ENCODE measurements at regions not wholly inside any gene's neighbourhood (a gene's known extent, or its start where the extent isn't known, plus 50 kb on each side); places are given as distances from the start of the nearest gene placed in this dataset.

DNA sequence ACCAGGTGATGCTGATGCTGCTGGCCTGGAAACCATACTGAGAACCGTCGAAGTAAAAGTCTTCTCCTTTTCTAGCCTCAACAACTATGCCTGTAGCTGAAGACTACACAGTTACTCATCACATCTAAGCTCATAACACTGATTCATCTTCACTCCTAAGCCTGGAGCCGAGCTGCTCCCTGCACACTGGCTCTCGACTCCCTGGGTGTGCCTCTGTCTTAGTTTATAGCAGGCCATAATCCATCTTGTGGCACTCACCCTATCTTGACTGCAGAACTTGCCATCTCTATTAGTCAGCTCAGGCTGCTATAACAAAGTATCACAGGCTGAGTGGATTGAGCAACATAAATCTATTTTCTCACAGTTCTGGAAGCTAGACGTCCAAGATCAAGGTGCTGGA lies 191.0 kb downstream of the UNC5CL start:
- DNase-seq: no peak
- no peaks in the 10 kb centered on the region for H3K36me3 ChIP-seq (replicated peaks)
- in situ Hi-C loops (cut with HindIII; ENCODE audit: low pct_ligation_motif_present, low sequenced_read_pairs): no loop called here
- TF ChIP-seq, protein P1, sequence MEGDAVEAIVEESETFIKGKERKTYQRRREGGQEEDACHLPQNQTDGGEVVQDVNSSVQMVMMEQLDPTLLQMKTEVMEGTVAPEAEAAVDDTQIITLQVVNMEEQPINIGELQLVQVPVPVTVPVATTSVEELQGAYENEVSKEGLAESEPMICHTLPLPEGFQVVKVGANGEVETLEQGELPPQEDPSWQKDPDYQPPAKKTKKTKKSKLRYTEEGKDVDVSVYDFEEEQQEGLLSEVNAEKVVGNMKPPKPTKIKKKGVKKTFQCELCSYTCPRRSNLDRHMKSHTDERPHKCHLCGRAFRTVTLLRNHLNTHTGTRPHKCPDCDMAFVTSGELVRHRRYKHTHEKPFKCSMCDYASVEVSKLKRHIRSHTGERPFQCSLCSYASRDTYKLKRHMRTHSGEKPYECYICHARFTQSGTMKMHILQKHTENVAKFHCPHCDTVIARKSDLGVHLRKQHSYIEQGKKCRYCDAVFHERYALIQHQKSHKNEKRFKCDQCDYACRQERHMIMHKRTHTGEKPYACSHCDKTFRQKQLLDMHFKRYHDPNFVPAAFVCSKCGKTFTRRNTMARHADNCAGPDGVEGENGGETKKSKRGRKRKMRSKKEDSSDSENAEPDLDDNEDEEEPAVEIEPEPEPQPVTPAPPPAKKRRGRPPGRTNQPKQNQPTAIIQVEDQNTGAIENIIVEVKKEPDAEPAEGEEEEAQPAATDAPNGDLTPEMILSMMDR (IDR thresholded peaks at IDR 0.05; ENCODE audit: low read depth, low read length, missing control alignments): no peak
- no peak overlapping the region for H3K4me3 ChIP-seq (ENCODE audit: low read depth, low read length)
- no peaks in the 10 kb centered on the region for H3K27me3 ChIP-seq (replicated peaks)
- H3K27ac ChIP-seq: no peak overlapping the region

DNA sequence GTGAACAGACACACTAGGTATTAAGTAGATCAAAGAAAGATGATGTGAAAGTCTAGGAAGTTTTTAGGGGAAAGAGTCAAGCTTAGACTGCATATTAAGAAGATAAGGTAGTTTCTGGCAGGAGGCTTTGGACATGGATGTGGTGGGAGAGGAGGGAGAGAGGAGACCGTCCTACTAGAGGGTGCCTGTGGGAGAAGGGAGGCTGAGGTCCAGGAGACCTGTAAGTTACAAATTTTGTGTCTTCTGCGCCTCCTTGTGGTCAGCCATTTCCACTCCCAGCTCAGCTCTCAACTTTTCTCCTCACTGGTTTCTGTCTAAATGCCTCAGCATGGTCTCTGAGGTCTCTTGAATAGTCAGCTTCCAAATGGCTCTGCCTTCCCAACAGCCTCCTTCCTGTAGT lies 193.5 kb downstream of the UNC5CL start:
- H3K27ac ChIP-seq: no peak overlapping the region
- no peak overlapping the region for H3K4me3 ChIP-seq (ENCODE audit: low read depth, low read length)
- DNase-seq: peak; percentile 53
- no peaks in the 10 kb centered on the region for H3K27me3 ChIP-seq (replicated peaks)
- in situ Hi-C loops (cut with HindIII; ENCODE audit: low pct_ligation_motif_present, low sequenced_read_pairs): no loop called here
- no peaks in the 10 kb centered on the region for H3K36me3 ChIP-seq (replicated peaks)
- TF ChIP-seq, protein P1 (IDR thresholded peaks at IDR 0.05; ENCODE audit: low read depth, low read length, missing control alignments): peak; percentile 79

DNA sequence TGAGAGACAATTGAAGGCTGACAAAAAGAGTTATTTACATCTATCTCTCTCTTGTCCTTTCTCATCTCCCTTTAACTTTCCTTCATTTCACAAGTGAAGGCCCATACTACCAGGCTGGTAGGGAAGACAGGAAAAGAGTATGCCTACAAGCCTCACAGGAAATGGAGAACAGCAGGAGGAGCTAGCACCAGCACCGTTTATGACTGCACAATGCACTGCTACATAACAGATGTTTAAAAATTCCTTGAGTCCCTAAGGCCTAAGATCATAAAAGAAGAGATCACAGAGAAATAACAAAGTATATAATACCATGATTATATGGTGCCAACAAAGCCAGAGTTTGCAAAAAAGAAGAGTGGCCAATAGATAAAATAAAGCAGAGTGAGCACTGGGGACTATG lies 194.8 kb downstream of the UNC5CL start:
- Histone ChIP-seq H3K27ac (no peak overlapping the region), H3K27me3 (replicated peaks) (no peaks in the 10 kb centered on the region), H3K36me3 (replicated peaks) (no peaks in the 10 kb centered on the region), H3K4me3 (ENCODE audit: low read depth, low read length) (no peak overlapping the region)
- in situ Hi-C loops (cut with HindIII; ENCODE audit: low pct_ligation_motif_present, low sequenced_read_pairs): no loop called here
- DNase-seq: no peak
- TF ChIP-seq, protein P1 (IDR thresholded peaks at IDR 0.05; ENCODE audit: low read depth, low read length, missing control alignments): no peak

GRCh38 chr6:40841721-40842120 lies 197.3 kb downstream of the UNC5CL start:
- Histone ChIP-seq H3K27me3 (replicated peaks) (no peaks in the 10 kb centered on the region), H3K36me3 (replicated peaks) (no peaks in the 10 kb centered on the region), H3K27ac (no peak overlapping the region), H3K4me3 (ENCODE audit: low read depth, low read length) (no peak overlapping the region)
- in situ Hi-C loops (cut with HindIII; ENCODE audit: low pct_ligation_motif_present, low sequenced_read_pairs): no loop called here
- no peak for DNase-seq
- TF ChIP-seq, protein P1 (IDR thresholded peaks at IDR 0.05; ENCODE audit: low read depth, low read length, missing control alignments): no peak

- TF ChIP-seq, protein P1 (IDR thresholded peaks at IDR 0.05; ENCODE audit: low read depth, low read length, missing control alignments): no peak
- H3K27ac ChIP-seq: no peak overlapping the region
- no peak for DNase-seq
- H3K4me3 ChIP-seq (ENCODE audit: low read depth, low read length): no peak overlapping the region
- no peaks in the 10 kb centered on the region for H3K27me3 ChIP-seq (replicated peaks)
- in situ Hi-C loops (cut with HindIII; ENCODE audit: low pct_ligation_motif_present, low sequenced_read_pairs): no loop called here
- H3K36me3 ChIP-seq (replicated peaks): no peaks in the 10 kb centered on the region
These were observed 206.3 kb downstream of the UNC5CL start for GRCh38 chr6:40832691-40833090.

DNA sequence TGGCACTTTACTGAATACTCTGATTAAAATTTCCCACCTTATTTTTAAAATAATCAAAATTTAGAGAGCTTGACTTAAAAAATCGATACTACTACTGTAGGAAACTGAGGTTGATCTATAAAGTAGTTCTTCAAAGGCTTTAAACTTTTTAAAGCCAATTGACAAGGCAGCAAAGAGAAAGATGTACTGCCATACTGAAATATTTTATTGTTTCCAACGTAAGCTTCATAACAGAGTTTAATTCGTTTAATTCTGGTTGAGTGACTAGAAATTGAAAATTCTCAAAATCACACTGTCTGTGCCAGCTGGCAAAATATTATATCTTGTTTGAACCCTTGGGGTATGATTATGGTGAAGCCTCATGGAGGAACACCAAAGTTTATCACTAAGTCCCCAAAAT lies 207.6 kb downstream of the UNC5CL start:
- H3K27me3 ChIP-seq (replicated peaks): no peaks in the 10 kb centered on the region
- DNase-seq: no peak
- in situ Hi-C loops (cut with HindIII; ENCODE audit: low pct_ligation_motif_present, low sequenced_read_pairs): no loop called here
- H3K4me3 ChIP-seq (ENCODE audit: low read depth, low read length): no peak overlapping the region
- no peak overlapping the region for H3K27ac ChIP-seq
- H3K36me3 ChIP-seq (replicated peaks): no peaks in the 10 kb centered on the region
- TF ChIP-seq, protein P1 (IDR thresholded peaks at IDR 0.05; ENCODE audit: low read depth, low read length, missing control alignments): no peak

Data from brain microvascular endothelial cell (primary cell).